Stimulated activated CD8-positive, alpha-beta memory T cell treated with anti-CD3 and anti-CD28 coated beads, Interleukin-2, amount 100 ng/mL, for 1 hour (primary cell): ENCODE measurements at regions not wholly inside any gene's neighbourhood (a gene's known extent, or its start where the extent isn't known, plus 50 kb on each side); places are given as distances from the start of the nearest gene placed in this dataset.

ENCODE experiments used
- DNase-seq, 2 donors: peaks; one replicate each; pipeline ENCODE4 v3.0.0-alpha.2; 2020; ENCODE audit warnings: low read depth in 2 of 2

DNA sequence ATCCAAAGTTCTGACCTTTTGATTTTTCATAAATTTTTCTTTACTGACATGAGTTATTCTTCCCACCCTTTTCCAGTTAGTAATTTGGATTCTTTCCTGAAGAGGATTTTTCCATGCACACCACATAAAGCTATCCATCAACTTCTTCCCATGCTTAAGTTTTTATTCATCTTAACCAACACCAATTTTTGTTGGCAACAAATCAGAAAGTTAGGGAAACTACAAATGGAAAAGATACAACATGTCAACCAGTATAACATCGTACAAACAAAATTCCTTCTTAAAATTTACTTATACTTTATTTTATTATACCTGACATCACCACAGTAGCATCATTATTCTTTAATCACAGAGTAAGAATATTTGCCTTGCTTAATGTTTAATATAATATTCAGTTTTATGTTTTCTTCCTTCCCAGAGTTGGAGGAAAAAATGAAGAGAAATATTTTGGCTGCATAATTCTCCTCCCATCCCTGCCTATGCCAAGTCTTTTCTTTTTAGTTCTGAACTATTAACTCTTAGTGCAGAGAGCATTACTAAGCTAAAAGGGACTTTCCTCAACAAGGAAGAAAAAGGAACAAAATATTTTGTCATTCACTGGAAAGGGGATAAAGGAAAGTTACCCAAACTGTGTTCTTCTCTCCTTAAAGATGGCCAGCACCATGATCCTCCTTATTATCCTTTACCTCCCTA lies 67.5 kb upstream of the MEOX2 start:
- no peak for DNase-seq

DNA sequence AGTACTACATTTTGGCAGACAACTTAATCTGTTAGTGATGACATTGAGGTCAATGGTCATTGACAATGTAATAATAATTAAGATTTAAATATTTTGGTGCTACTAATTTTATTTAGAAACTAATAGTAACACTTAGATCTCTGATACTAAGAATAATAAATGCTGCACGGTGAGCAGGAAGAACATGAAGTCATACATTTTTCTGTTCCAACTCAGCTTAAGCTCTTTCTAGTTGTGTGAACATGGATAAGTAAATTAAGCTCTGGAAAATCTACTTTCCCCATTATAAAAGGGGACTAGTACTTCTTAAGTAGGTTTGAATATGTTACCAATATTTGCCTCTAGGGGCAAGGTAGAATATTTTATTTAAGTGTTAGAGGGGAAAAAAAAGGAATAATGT lies 65.9 kb upstream of the MEOX2 start:
- no peak for DNase-seq

DNA sequence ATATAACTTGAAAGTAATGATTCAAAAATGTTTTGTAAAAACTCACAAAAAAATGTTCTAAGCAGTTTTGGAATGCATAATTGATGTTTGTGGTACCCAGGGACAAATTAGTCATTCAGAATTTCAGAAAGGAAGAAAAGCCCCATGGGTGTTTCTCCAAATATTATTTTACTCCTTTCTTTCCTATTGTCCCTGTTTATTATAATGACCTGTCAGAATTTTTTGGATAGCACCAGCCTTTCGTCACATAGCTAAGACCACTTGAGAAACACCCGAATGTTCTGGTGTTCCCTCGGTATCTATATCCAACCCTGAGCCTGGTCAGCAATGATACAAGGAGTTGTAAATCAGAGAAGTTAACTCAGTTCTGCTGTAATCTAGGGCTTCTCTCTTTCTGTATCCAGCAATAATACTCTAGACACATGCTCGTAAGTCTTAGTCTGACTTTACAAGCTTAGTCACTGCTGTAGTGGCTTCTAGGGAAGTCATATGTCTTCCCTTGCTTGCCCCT lies 64.8 kb upstream of the MEOX2 start:
- DNase-seq = no peak

GRCh38 chr7:15750727-15751126 lies 64.2 kb upstream of the MEOX2 start:
- no peak for DNase-seq

DNA sequence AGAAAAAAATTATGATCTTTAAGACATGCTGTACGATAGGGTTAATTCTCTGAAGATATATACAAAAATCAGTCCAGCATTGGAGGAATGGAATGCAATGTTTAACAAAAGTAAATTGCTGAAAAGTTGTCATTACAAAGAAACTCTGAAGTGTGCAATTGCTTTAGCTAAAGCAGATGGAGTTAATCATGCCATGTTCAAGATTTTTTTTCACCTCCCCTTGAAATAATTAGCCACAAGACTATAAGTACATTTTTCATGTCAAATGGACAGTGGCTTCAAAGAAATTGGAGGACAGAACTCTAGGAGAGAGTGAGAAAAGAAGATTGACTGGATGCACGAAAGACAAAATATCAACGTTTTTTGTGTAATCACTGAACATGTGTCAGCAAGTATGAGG lies 63.1 kb upstream of the MEOX2 start:
- DNase-seq = no peak

- DNase-seq = no peak
These were observed 61.2 kb upstream of the MEOX2 start for GRCh38 chr7:15747712-15748111.

DNA sequence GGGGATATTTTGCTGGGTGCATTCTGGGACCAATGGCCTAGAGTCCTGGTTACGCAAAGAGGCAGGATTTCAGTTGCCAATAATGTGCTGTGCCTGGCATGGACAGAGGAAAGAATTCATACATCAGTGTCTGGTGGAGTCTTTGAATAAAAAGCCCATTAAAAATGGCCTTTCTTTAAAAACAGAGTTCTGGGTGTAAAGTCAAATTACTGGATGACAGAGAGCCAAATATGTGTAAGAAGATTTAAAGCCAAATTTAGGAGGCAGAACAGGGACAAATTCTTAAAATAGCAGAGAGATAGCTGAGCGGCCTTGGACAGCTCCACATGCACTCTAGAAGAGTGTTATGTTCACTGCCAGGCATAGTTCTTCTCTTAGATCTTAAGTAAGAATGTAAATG lies 60.8 kb upstream of the MEOX2 start:
- DNase-seq = no peak

DNA sequence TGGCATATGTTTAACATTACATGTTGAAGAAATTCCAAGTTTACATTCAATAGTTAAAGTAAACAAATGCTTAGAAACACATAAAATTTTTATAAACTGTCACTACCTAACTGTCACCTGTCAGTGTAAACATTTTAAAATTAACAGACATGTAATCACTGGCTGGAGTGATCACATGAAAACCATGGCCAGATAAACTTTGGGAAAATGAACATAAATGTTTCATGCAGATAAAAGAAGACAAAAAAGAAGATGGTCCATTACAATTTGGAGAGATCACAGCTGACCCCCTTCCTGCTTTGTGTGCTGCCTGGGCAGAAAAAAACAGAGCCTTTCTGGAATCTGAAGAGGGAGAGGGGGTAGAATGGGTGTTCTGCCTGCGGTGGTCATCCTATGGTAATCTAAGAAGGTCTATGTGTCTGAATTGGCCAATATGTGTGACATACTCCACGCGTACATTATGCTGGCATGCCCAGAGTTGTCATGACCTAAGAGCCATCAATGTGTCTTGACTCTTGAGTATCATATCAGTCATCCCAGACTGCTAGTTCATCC lies 57.5 kb upstream of the MEOX2 start:
- DNase-seq = no peak

GRCh38 chr7:15737601-15738000 lies 51.1 kb upstream of the MEOX2 start:
- no peak for DNase-seq
